NCI-H2171 (cell line): ENCODE measurements at regions not wholly inside any gene's neighbourhood (a gene's known extent, or its start where the extent isn't known, plus 50 kb on each side); places are given as distances from the start of the nearest gene placed in this dataset.
"Not testable (repeated sequence)": the region's sequence is repeated elsewhere in the genome, so short reads cannot be mapped to it uniquely, and the experiment has no call there.

Experiments used
- DNase-seq: peaks from one replicate; lab custom pipeline; 2025; lab: John Stamatoyannopoulos, UW

GRCh38 chr5:33072296-33072695, 361.2 kb downstream of the NPR3 start:
- no peak for DNase-seq

GRCh38 chr5:33072726-33073125, 361.6 kb downstream of the NPR3 start:
- no peak for DNase-seq

DNA sequence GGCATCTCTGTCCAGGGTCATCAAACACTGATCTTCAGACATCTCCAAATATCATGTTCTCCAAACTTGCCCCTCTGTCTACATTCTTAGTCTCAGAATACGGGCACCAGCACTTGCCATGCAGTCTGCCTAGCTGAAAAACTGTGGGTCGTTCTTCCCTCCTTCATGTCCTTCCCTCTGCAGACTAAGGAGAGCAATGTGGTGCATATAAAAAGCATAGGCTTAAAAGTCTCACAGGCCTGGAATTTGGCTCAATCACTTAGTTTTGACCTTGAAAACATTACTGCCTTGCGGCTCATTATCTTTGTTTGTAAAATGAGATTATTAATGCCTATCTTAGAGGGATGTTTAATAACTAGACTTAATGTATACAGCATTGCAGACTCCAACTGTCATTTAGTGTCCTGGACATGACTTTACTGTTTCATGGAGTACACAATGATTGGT, 362.8 kb downstream of the NPR3 start:
- no peak for DNase-seq

GRCh38 chr5:33074548-33074947, 363.4 kb downstream of the NPR3 start:
- no peak for DNase-seq

DNA sequence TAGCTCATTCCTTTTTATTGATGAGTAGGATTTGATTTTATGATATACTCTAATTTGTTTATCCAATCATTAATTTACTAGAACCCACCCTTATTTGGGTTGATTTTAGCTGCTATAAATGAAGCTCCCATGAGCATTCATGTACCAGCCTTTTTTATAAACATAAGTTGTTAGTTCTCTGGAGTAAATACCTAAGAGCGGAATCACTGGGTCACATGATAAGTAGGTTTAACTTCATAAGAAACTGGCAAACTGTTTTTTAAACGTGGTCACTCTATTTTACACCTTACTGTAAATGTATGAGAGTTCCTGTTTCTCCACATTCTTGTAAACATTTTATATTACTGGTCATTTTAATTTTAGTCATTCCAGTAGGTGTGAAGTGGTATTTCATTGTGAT, 364.6 kb downstream of the NPR3 start:
- DNase-seq: no peak

DNA sequence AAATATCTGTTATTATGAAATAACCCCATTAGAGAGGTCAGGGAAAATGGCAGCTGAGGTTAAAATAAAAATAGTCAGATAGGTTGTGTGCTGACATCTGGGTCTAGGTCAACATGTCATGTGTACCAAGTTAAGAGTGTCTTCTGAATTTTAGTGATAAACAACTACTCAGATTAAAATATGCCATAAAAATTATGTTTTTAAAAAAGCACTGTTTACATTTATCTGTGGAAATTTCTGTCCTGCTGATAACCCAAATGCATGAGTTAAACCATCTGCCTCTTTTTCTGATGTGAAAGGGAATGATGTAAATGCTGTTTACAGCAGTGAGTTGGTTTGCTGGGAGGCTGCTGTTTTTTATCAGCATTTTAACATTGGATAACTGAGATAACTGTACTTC, 361.2 kb upstream of the TARS1 start:
- no peak for DNase-seq

- DNase-seq: no peak
Observed at GRCh38 chr5:33080287-33080686, 360.5 kb upstream of the TARS1 start.

GRCh38 chr5:33088176-33088575, 352.6 kb upstream of the TARS1 start:
- DNase-seq: no peak

DNA sequence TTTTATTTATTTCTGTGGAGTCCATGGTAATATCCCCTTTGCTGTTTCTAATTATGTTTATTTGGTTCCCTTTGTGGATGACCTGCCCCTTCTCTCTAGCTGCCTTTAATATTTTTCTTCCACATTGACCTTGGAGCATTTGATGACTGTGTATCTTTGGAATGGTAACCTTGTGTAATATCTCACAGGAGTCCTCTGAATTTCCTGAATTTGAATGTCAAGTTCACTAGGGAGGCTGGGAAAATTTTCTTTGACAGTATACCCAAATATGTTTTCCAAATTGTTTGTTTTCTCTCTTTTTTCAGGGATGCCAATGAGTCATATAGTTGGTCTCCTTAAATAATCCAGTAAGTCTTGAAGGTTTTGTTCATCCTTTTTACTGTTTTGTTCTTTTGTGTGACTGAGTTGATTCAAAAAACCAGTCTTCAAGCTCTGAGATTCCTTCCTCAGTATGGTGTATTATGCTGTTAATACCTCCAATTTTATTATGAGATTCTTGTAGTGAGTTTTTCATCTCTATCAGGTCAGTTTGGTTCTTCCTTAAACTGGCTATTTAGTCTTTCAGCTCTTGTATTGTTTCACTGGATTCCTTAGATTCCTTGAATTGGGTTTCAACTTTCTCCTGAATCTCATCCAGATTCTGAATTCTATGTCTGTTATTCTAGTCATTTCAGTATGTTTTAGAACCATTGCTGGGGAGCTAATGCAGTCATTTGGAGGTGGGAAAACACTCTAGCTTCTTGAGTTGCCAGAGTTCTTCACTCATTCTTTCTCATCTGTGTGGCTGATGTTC, 349.0 kb upstream of the TARS1 start:
- DNase-seq: no peak

DNA sequence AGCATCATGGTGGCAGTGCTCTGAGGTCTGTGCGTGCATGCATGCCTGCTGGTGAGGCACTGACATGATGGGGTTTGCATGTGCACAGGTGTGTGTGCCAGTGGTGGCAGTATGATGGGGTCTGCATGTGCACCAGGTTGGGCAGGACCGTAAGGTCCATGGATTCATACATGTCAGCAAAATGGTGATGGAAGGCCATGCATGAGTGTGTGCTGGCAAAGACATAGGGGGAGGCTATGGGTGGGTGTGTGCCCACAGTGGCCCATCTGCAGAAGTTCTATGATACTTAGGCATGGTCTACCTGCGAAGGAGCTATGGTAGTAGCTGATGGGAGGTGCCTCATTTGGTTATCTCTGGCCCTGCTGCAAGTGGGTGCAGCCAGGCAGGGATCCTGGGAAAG, 348.0 kb upstream of the TARS1 start:
- no peak for DNase-seq

- no peak for DNase-seq
Observed at GRCh38 chr5:33102551-33102950, 338.2 kb upstream of the TARS1 start.

- DNase-seq: no peak
Observed at GRCh38 chr5:33105521-33105941, 335.2 kb upstream of the TARS1 start.

DNA sequence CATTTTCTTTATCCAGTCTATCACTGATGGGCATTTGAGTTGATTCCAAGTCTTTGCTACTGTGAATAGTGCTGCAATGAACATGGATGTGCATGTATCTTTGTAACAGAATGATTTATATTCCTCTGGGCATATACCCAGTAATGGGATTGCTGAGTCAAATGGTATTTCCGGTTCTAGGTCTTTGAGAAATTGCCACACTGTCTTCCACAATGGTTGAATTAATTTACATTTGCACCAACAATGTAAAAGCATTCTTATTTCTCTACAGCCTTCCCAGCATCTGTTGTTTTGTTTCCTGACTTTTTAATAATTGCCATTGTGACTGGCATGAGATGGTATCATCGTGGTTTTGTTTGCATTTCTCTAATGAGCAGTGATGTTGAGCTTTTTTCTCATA, 330.3 kb upstream of the TARS1 start:
- DNase-seq: not testable (repeated sequence)

DNA sequence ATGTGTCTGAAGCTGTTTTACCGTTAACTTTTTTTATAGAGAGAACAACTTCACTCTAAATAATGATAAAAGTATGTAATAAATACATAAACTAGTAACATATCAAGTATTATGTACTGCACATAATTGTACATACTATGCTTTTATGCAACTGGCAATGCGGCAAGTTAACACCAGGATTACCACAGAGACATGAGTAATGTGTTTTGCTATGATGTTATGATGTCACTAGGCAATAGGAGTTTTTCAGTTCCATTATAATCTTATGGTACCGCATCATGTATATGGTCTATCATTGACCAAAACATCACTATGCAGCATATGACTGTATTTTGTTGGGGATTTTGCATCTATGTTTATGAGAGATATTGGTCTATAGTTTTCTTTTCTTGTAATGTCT, 326.4 kb upstream of the TARS1 start:
- DNase-seq: no peak

DNA sequence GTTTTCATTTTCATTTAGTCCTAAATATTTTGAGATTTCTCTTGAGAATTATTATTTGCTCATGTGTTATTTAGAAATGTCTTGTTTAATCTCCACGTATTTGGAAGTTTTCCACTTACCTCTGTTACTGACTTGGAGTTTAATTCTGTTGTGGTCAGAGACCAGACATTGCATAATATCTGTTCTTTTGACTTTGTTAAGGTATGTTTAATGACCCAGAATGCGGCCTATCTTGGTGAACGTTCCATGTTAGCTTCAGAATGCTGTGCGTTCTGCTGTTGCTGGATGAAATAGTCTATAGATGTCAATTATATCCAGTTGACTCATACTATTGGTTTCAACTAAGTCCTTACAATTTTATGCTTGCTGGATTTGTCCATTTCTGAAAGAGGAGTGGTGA, 325.3 kb upstream of the TARS1 start:
- no peak for DNase-seq

DNA sequence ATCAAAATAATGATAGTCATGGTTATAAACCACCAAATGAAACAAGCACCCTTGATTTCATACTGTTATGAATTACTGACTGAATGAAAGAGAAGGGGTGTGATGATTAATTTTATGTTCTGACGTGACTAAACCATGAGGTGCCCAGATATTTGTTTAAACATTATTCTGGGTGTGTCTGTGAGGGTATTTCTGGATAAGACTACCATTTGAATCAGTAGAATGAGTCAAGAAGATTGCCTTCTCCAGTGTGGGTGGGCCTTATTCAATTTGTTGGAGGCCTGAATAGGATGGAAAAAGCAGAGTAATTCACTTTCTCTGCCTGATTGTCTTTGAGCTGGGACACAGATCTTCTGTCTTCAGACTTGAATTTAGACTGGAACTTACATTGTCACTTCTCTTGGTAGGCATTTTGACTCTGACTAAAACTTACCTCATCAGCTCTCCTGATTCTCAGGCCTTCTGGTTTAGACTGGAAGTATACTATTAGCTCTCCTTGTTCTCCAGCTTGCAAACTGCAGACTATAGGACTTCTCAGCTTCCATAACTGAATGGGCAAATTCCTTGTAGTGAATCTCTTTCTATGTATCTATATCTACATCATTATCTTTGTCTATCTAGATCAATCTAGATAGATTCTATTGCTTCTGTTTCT, 321.9 kb upstream of the TARS1 start:
- no peak for DNase-seq

- no peak for DNase-seq
Observed at GRCh38 chr5:33120671-33121070, 320.1 kb upstream of the TARS1 start.

- DNase-seq: no peak
Observed at GRCh38 chr5:33129309-33129708, 311.5 kb upstream of the TARS1 start.

DNA sequence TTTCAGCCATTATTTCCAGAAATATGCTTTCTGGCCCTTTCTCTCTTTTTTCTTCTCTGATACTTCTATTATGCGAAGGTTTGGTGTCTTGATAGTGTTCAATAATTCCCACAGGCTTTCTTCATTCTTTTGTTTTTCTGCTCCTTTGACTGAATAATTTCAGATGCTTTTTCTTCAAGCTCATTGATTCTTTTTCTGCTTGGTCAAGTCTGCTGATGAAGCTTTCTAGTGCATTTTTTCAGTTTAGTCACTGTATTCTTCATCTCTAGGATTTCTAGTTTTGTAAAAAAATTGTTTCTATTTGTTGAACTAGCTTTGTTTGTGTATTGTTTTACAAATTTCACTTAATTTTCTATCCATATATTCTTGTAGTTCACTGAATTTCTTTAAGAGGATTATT, 304.0 kb upstream of the TARS1 start:
- no peak for DNase-seq

DNA sequence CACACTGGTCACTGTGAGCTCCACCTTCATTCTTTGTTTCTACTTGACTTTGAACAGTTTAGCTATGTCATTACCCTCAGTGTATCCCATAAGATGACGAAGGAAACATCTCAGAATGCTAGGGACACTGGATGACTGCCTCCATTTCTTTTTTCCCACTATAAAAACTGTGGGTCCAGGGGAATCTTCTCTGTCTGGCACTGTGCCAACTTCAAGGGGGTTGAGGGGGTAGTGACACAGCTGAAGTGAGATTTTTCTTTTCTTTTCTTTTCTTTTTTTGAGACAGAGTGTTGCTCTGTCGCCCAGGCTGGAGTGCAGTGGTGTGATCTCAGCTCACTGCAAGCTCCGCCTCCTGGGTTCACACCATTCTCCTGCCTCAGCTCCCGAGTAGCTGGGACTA, 302.6 kb upstream of the TARS1 start:
- not testable (repeated sequence) for DNase-seq

DNA sequence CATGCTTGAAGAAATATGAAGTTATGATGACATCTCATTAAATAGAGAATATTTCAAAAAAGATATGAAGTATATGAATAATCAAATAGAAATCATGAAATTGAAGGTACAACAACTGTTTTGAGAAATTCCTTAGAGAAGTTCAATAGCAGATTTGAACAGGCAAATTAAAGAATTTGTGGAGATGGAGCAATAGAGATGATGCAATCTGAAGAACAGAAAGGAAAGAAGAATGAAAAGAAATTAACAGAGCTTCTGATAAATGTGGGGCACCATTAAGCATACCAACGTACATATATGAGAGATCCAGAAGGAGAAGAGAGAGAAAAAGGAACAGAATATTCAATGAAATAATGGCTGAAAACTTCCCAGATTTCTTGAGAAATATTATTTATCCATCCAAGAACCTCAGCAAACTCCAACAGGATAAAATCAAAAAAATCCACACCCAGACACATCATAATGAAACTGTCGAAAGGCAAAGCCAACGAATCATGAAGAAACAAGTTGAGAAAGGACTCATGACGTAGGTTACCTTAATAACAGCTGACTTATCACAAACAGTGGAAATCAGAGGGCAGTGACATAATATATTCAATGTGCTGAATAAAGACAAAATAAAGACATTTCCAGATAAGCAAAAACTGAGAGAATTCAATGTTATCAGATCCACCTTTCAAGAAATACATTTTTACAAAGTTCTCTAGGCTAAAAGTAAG, 297.2 kb upstream of the TARS1 start:
- DNase-seq: no peak

DNA sequence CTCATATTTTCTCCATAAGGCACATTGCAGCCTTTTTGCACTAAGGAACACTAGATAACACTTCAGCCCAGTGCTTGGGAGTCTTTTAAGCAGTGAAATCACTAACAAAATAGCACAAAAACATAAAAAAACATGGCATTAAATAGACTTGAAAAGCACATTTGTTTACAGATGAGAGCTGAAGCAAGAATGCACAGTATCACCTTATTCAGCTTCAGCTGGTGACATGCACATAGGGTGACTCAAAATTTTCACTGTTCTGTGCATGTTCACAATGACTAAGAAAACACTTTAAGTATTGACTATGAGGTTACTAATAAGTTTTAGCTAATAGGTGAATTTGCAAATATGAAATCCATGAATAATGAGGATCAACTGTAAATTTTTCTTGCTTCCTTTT, 293.9 kb upstream of the TARS1 start:
- DNase-seq: no peak

DNA sequence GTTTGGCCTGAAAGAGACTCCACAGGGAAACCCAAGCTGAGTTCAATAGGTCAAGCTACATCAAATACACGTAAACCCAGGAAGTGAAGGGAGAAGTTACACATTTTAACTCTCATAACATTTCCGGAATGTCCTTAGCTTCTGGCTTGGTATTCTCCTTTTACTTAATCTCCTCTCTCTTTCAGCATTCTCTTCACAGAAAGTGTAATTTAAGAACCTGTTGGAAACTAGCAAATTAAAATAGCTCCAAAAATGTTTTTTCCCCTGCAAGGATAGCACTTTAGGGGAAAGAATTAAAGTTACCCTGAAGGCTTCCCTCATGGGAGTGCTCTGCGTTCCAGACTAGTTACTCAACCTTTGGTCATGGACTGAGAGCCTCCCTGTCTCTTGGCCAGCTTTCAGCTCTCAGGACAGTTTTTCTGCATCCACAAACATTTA, 292.7 kb upstream of the TARS1 start:
- DNase-seq: no peak
